ENCODE measurements at regions not wholly inside any gene's neighbourhood (a gene's known extent, or its start where the extent isn't known, plus 50 kb on each side); places are given as distances from the start of the nearest gene placed in this dataset.

DNA sequence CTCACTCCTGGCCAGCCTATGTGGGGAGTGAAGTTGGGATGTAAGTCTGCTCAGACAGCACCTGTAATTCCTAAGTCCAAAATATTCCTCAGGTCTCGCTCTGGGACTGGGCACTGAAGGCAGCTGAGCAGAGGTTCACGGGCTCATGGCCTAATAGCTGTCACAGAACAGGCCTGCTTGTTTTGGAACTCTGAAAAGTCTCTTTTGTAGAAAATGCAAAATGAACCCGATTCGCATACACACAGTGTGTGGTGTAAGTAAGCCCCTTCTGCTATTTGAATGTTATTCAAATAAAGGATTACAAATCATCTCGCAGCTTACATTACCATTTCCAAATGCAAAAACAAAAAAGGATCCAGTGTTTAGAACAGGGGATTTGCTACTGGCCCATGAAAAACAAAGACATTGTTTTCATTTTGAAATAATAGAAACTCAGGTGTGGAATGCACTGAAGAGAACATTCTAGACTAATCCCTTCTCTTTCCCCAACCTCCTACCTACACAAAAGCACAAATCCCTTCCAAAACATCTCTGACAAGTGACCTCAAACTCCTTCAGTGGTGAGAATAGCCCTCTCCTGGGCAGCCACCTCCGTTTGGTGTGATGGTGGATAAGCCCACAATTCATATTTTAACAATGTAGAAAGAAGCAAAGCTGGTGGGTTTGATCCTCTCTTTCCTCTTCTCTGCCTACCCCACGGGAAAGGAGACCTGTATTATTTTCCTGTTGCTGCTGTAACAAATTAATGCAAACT, 118.3 kb upstream of the NCK2 start:
- Mint-ChIP-seq H3K4me3 (ENCODE audit: unreplicated experiment) (no peak overlapping the region), H3K4me1 (ENCODE audit: low read depth, unreplicated experiment) (no peaks in the 10 kb centered on the region), H3K9me3 (ENCODE audit: unreplicated experiment) (peaks cover 28% of the 10 kb centered on the region), H3K27me3 (ENCODE audit: insufficient read depth, unreplicated experiment) (peaks cover 7% of the 10 kb centered on the region), H3K27ac (ENCODE audit: unreplicated experiment) (no peak overlapping the region), H3K36me3 (ENCODE audit: insufficient read depth, unreplicated experiment) (no peaks in the 10 kb centered on the region)
- Histone ChIP-seq H3K9me3 (peaks cover 4% of the 10 kb centered on the region; the same call in 1 of the 2 replicates), H3K36me3 (ENCODE audit: control insufficient read depth, insufficient read depth, low read length) (no peaks in the 10 kb centered on the region), H3K27me3 (replicated peaks; ENCODE audit: control insufficient read depth, insufficient read depth, low read length) (no peaks in the 10 kb centered on the region; the same call in 1 of the 2 replicates), H3K4me3 (ENCODE audit: low read depth, low read length) (no peak overlapping the region), H3K4me1 (no peaks in the 10 kb centered on the region)
- TF ChIP-seq, protein P1, sequence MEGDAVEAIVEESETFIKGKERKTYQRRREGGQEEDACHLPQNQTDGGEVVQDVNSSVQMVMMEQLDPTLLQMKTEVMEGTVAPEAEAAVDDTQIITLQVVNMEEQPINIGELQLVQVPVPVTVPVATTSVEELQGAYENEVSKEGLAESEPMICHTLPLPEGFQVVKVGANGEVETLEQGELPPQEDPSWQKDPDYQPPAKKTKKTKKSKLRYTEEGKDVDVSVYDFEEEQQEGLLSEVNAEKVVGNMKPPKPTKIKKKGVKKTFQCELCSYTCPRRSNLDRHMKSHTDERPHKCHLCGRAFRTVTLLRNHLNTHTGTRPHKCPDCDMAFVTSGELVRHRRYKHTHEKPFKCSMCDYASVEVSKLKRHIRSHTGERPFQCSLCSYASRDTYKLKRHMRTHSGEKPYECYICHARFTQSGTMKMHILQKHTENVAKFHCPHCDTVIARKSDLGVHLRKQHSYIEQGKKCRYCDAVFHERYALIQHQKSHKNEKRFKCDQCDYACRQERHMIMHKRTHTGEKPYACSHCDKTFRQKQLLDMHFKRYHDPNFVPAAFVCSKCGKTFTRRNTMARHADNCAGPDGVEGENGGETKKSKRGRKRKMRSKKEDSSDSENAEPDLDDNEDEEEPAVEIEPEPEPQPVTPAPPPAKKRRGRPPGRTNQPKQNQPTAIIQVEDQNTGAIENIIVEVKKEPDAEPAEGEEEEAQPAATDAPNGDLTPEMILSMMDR (IDR thresholded peaks at IDR 0.05; ENCODE audit: insufficient read depth in 1 of 2, low read depth in 1 of 2, low read length in 1 of 2, severe bottlenecking in 1 of 2, unreplicated experiment in 1 of 2) = no peak
- CTCF ChIA-PET = no interaction called here
- intact Hi-C loops (cut with micrococcal nuclease; ENCODE audit: unreplicated experiment) = no loop called here
- BruUV-seq (replicated peaks) = no TSS peak
- no peak for DNase-seq
- POLR2A ChIA-PET = no interaction called here

DNA sequence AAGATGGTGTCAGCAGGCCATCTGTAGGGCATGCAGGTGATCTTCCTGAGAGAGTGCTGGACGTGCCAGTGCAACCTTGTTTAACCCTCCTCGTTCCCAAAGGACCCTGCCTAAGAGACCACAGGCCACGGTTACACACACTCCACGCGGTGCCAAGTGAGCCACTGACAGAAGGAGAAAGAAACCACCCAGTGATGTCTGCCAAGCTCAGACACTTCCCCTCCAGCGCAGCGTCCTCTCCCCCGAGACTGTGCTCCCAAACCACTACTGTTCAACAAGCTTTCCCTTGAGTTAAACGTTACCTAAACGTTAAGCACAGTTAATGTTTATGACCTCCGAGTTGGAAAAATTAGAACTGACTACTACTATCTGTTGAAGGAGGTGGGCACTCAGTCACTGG, 119.1 kb upstream of the NCK2 start:
- ChIA-PET CTCF (no interaction called here), POLR2A (no interaction called here)
- no TSS peak for BruUV-seq (replicated peaks)
- TF ChIP-seq, protein P1 (IDR thresholded peaks at IDR 0.05; ENCODE audit: insufficient read depth in 1 of 2, low read depth in 1 of 2, low read length in 1 of 2, severe bottlenecking in 1 of 2, unreplicated experiment in 1 of 2) = no peak
- DNase-seq = no peak
- Mint-ChIP-seq H3K4me1 (ENCODE audit: low read depth, unreplicated experiment) (no peaks in the 10 kb centered on the region), H3K27me3 (ENCODE audit: insufficient read depth, unreplicated experiment) (peaks cover 7% of the 10 kb centered on the region), H3K9me3 (ENCODE audit: unreplicated experiment) (peaks cover 28% of the 10 kb centered on the region), H3K36me3 (ENCODE audit: insufficient read depth, unreplicated experiment) (no peaks in the 10 kb centered on the region), H3K4me3 (ENCODE audit: unreplicated experiment) (no peak overlapping the region), H3K27ac (ENCODE audit: unreplicated experiment) (no peak overlapping the region)
- peaks cover 4% of the 10 kb centered on the region; the same call in 1 of the 2 replicates for H3K9me3 ChIP-seq
- intact Hi-C loops (cut with micrococcal nuclease; ENCODE audit: unreplicated experiment) = no loop called here
- H3K4me3 ChIP-seq (ENCODE audit: low read depth, low read length) = no peak overlapping the region
- no peaks in the 10 kb centered on the region for H3K36me3 ChIP-seq (ENCODE audit: control insufficient read depth, insufficient read depth, low read length)
- H3K27me3 ChIP-seq (replicated peaks; ENCODE audit: control insufficient read depth, insufficient read depth, low read length) = no peaks in the 10 kb centered on the region; the same call in 1 of the 2 replicates
- no peaks in the 10 kb centered on the region for H3K4me1 ChIP-seq

DNA sequence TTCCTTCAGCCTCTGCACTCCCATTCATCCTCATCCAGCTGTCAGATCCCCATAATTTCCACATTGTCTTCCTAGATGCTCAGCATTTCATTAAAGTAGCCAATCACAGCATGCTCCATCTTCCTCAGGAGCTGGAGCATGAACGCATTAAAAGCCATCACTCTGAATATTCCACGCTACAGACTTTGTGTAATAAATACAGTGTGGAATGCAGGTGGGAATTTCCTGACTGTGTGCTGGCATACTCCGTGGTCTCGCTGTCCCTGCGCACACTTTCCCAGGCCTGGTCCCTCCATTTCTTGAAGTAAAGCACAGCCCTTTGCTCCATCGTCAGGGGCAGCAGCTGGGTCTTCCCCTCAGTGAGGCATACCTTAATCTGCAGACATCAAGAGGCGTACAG, 123.7 kb upstream of the NCK2 start:
- no peak overlapping the region for H3K27ac Mint-ChIP-seq (ENCODE audit: unreplicated experiment)
- BruUV-seq (replicated peaks) = no TSS peak
- intact Hi-C loops (cut with micrococcal nuclease; ENCODE audit: unreplicated experiment) = no loop called here
- Histone ChIP-seq H3K4me3 (ENCODE audit: low read depth, low read length) (no peak overlapping the region), H3K4me1 (peaks cover 13% of the 10 kb centered on the region), H3K36me3 (ENCODE audit: control insufficient read depth, insufficient read depth, low read length) (no peaks in the 10 kb centered on the region), H3K27me3 (replicated peaks; ENCODE audit: control insufficient read depth, insufficient read depth, low read length) (no peaks in the 10 kb centered on the region; the same call in 1 of the 2 replicates), H3K9me3 (peaks cover 4% of the 10 kb centered on the region; the same call in 1 of the 2 replicates)
- H3K4me3 Mint-ChIP-seq (ENCODE audit: unreplicated experiment) = no peak overlapping the region
- H3K27me3 Mint-ChIP-seq (ENCODE audit: insufficient read depth, unreplicated experiment) = no peaks in the 10 kb centered on the region
- no peak for DNase-seq
- TF ChIP-seq, protein P1 (IDR thresholded peaks at IDR 0.05; ENCODE audit: insufficient read depth in 1 of 2, low read depth in 1 of 2, low read length in 1 of 2, severe bottlenecking in 1 of 2, unreplicated experiment in 1 of 2) = no peak
- POLR2A ChIA-PET = no interaction called here
- H3K4me1 Mint-ChIP-seq (ENCODE audit: low read depth, unreplicated experiment) = peaks cover 2% of the 10 kb centered on the region
- peaks cover 10% of the 10 kb centered on the region for H3K9me3 Mint-ChIP-seq (ENCODE audit: unreplicated experiment)
- CTCF ChIA-PET = no interaction called here
- no peaks in the 10 kb centered on the region for H3K36me3 Mint-ChIP-seq (ENCODE audit: insufficient read depth, unreplicated experiment)
